Dedifferentiated amniotic fluid mesenchymal stem cell (primary cell): ENCODE measurements at regions not wholly inside any gene's neighbourhood (a gene's known extent, or its start where the extent isn't known, plus 50 kb on each side); places are given as distances from the start of the nearest gene placed in this dataset.
"Not testable (repeated sequence)": the region's sequence is repeated elsewhere in the genome, so short reads cannot be mapped to it uniquely, and the experiment has no call there.

Experiments
- DNase-seq: peaks from one replicate; pipeline ENCODE4 v3.0.0-alpha.2; 2016; ENCODE audit errors: extremely low spot score

GRCh38 chr4:114034189-114034588 lies 54.7 kb upstream of the ARSJ start:
- no peak for DNase-seq

- no peak for DNase-seq
Measured at GRCh38 chr4:114036426-114036825, 57.0 kb upstream of the ARSJ start.

- no peak for DNase-seq
Measured at GRCh38 chr4:114036864-114037263, 57.4 kb upstream of the ARSJ start.

- no peak for DNase-seq
Measured at GRCh38 chr4:114037988-114038387, 58.5 kb upstream of the ARSJ start.

GRCh38 chr4:114038762-114039387 lies 59.4 kb upstream of the ARSJ start:
- DNase-seq, result peak; percentile 26

GRCh38 chr4:114040319-114041116 lies 61.1 kb upstream of the ARSJ start:
- DNase-seq, result no peak

- no peak for DNase-seq
Measured at GRCh38 chr4:114041117-114041475, 61.6 kb upstream of the ARSJ start.

GRCh38 chr4:114043116-114043515 lies 63.7 kb upstream of the ARSJ start:
- DNase-seq, result no peak

GRCh38 chr4:114044351-114044750 lies 64.9 kb upstream of the ARSJ start:
- DNase-seq, result not testable (repeated sequence)

- DNase-seq, result no peak
Measured at GRCh38 chr4:114046331-114046730, 66.9 kb upstream of the ARSJ start.

GRCh38 chr4:114048154-114048553 lies 68.7 kb upstream of the ARSJ start:
- DNase-seq, result not testable (repeated sequence)

GRCh38 chr4:114052227-114052626 lies 72.8 kb upstream of the ARSJ start:
- DNase-seq, result no peak

- no peak for DNase-seq
Measured at GRCh38 chr4:114056599-114056998, 77.2 kb upstream of the ARSJ start.

- DNase-seq, result no peak
Measured at GRCh38 chr4:114057746-114058145, 78.3 kb upstream of the ARSJ start.

GRCh38 chr4:114062499-114062898 lies 83.1 kb upstream of the ARSJ start:
- DNase-seq, result no peak

- no peak for DNase-seq
Measured at GRCh38 chr4:114072781-114073180, 93.3 kb upstream of the ARSJ start.

- DNase-seq, result no peak
Measured at GRCh38 chr4:114076899-114077570, 97.6 kb upstream of the ARSJ start.

GRCh38 chr4:114077610-114078009 lies 98.2 kb upstream of the ARSJ start:
- DNase-seq, result peak; percentile 67

GRCh38 chr4:114078636-114079035 lies 99.2 kb upstream of the ARSJ start:
- no peak for DNase-seq

GRCh38 chr4:114081783-114082182 lies 102.3 kb upstream of the ARSJ start:
- DNase-seq, result no peak

- DNase-seq, result no peak
Measured at GRCh38 chr4:114082348-114082747, 102.9 kb upstream of the ARSJ start.

GRCh38 chr4:114085611-114086345 lies 106.3 kb upstream of the ARSJ start:
- no peak for DNase-seq
